GM13976 (cell line): ENCODE measurements at regions not wholly inside any gene's neighbourhood (a gene's known extent, or its start where the extent isn't known, plus 50 kb on each side); places are given as distances from the start of the nearest gene placed in this dataset.

Experiments used
- DNase-seq: peaks from one replicate; pipeline ENCODE4 v3.0.0; 2012; ENCODE audit warnings: low spot score
- CTCF ChIP-seq: IDR thresholded peaks from 2 replicates; pipeline ENCODE4 v1.5.1; 2012; ENCODE audit warnings: borderline replicate concordance, mild to moderate bottlenecking; ENCODE audit not compliant: insufficient read depth; ENCODE audit errors: extremely low read depth, missing control alignments, control extremely low read depth
- in situ Hi-C: fragments of 300-500 bp; cut with MboI; formaldehyde crosslinking; loops from one replicate; pipeline ENCODE4 v1.12.0; 2022; ENCODE audit warnings: low sequenced_read_pairs, mixed read lengths, inconsistent platforms; ENCODE audit not compliant: unreplicated experiment

GRCh38 chr12:124114316-124114715, 141.3 kb downstream of the ZNF664 start:
- no peak for TF ChIP-seq CTCF
- in situ Hi-C loops = no loop called here
- no peak for DNase-seq

- no peak for TF ChIP-seq CTCF
- in situ Hi-C loops = no loop called here
- DNase-seq = no peak
Measured at GRCh38 chr12:124115496-124115895, 142.5 kb downstream of the ZNF664 start.

GRCh38 chr12:124115976-124116690, 143.1 kb downstream of the ZNF664 start:
- in situ Hi-C loops = no loop called here
- no peak for DNase-seq
- TF ChIP-seq CTCF = no peak

GRCh38 chr12:124120739-124121138, 147.7 kb downstream of the ZNF664 start:
- in situ Hi-C loops = no loop called here
- no peak for TF ChIP-seq CTCF
- no peak for DNase-seq

- in situ Hi-C loops = no loop called here
- TF ChIP-seq CTCF = no peak
- DNase-seq = no peak
Measured at GRCh38 chr12:124122722-124123121, 149.7 kb downstream of the ZNF664 start.

- no peak for TF ChIP-seq CTCF
- in situ Hi-C loops = no loop called here
- DNase-seq = no peak
Measured at GRCh38 chr12:124123296-124124000, 150.4 kb downstream of the ZNF664 start.
